OCI-LY3 (cell line): ENCODE measurements at regions not wholly inside any gene's neighbourhood (a gene's known extent, or its start where the extent isn't known, plus 50 kb on each side); places are given as distances from the start of the nearest gene placed in this dataset.

Experiments
- EZH2phosphoT487 ChIP-seq: fragments of 200-600 bp; shearing (Covaris generic); IDR thresholded peaks from 2 replicates; pipeline ENCODE4 v1.6.1; 2018; ENCODE audit warnings: antibody characterized with exemption, mixed run types, low read depth
- TF ChIP-seq, protein P1 (sequence below): fragments of 200-600, 300-600 bp; sonication (generic); IDR thresholded peaks from 2 replicates; pipeline ENCODE4 v1.5.1; 2014; ENCODE audit warnings: antibody characterized with exemption, low read length, low read depth

- TF ChIP-seq, protein P1, sequence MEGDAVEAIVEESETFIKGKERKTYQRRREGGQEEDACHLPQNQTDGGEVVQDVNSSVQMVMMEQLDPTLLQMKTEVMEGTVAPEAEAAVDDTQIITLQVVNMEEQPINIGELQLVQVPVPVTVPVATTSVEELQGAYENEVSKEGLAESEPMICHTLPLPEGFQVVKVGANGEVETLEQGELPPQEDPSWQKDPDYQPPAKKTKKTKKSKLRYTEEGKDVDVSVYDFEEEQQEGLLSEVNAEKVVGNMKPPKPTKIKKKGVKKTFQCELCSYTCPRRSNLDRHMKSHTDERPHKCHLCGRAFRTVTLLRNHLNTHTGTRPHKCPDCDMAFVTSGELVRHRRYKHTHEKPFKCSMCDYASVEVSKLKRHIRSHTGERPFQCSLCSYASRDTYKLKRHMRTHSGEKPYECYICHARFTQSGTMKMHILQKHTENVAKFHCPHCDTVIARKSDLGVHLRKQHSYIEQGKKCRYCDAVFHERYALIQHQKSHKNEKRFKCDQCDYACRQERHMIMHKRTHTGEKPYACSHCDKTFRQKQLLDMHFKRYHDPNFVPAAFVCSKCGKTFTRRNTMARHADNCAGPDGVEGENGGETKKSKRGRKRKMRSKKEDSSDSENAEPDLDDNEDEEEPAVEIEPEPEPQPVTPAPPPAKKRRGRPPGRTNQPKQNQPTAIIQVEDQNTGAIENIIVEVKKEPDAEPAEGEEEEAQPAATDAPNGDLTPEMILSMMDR, result no peak
- no peak for TF ChIP-seq EZH2phosphoT487
These were observed 52.8 kb upstream of the ADGRE5 start for GRCh38 chr19:14328406-14328805.
